Dermis blood vessel endothelial cell (primary cell): ENCODE measurements at regions not wholly inside any gene's neighbourhood (a gene's known extent, or its start where the extent isn't known, plus 50 kb on each side); places are given as distances from the start of the nearest gene placed in this dataset.
"Not testable (repeated sequence)": the region's sequence is repeated elsewhere in the genome, so short reads cannot be mapped to it uniquely, and the experiment has no call there.

Experiments
- DNase-seq: peaks from one replicate; pipeline ENCODE4 v3.0.0; 2010

DNA sequence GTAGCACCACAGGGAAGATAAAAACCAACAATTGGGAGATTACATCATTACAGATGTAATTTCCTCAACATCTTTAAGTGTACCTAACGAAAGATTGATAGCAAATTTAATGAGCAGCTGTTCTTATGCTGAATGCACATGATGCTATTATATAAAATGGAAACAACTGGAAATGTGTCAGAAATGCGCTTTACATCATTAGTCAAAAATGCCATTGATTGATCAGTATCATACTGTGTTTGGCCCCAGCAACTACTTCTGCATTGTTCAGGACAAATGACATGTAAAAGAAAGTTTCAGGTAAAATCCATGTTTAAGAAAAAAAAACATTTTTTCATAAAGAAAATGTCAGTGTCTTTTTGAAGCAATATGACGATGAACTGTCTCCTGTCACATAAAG, 625.5 kb upstream of the MIR17HG start:
- DNase-seq = no peak

GRCh38 chr13:90723381-90723780, 624.1 kb upstream of the MIR17HG start:
- no peak for DNase-seq

DNA sequence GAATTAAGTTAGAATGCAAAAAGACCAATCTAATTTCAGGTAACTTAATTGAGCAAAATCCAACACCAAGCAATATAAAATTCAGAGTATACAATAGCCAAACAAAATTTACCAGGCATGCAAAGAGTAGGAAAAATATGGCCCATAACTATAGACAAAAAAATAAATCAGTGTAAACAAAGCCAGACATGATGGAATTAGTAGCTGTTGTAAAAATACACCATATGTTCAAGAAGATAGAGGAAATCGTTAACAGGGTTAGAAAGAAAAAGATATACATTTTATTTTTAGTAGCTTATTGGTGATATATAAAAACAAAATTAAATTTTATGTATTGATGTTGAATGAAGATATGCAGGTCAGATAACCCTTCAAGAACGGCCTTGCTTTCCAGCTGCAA, 621.1 kb upstream of the MIR17HG start:
- no peak for DNase-seq

GRCh38 chr13:90732049-90732448, 615.4 kb upstream of the MIR17HG start:
- no peak for DNase-seq

DNA sequence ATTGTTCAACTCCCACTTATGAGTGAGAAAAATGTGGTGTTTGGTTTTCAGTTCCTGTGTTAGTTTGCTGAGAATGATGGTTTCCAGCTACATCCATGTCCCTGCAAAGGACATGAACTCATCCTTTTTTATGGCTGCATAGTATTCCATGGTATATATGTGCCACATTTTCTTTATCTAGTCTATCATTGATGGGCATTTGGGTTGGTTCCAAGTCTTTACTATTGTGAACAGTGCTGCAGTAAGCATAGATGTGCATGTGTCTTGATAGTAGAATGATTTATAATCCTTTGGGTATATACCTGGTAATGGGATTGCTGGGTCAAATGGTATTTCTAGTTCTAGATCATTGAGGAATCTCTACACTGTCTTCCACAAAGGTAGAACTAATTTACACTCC, 613.0 kb upstream of the MIR17HG start:
- not testable (repeated sequence) for DNase-seq

DNA sequence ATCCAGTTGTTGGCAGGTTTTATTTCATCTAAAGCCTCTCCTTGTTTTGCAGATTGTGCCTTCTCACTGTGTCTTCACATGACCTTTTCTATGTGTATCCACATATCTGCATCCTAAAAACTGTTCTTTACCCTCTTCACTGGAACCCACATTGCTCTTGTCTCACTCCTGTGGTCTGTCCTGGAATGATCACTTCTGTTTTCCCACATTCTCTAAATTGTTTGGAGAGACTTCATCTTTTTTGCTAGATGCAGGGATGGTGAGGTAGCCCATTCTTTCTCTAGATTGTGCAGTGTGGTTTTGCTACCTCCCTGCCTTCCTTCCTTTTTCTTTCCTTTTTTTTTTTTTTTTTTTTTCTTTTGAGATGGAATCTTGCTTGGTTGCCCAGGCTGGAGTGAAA, 608.6 kb upstream of the MIR17HG start:
- DNase-seq = no peak

- no peak for DNase-seq
Measured at GRCh38 chr13:90740099-90740498, 607.4 kb upstream of the MIR17HG start.

DNA sequence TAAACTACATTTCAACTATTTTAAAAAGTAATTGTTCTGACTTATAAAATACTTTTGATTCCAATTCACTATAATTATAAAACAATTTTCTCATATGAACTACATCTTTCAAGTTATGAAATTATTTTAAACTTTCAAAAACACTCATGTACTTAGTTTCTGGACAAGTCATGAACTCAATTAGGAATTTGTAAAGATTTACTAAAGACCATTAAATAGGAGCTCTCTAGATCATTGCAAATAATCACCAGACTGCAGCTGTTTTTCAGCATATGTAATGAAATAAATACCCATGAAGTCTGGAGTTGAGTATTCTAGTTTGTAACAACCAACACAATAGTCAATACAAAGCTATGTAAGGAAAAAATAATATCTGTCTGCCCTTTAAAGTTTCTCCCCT, 605.1 kb upstream of the MIR17HG start:
- no peak for DNase-seq

GRCh38 chr13:90746230-90746629, 601.3 kb upstream of the MIR17HG start:
- DNase-seq = no peak

- no peak for DNase-seq
Measured at GRCh38 chr13:90750021-90750420, 597.5 kb upstream of the MIR17HG start.

DNA sequence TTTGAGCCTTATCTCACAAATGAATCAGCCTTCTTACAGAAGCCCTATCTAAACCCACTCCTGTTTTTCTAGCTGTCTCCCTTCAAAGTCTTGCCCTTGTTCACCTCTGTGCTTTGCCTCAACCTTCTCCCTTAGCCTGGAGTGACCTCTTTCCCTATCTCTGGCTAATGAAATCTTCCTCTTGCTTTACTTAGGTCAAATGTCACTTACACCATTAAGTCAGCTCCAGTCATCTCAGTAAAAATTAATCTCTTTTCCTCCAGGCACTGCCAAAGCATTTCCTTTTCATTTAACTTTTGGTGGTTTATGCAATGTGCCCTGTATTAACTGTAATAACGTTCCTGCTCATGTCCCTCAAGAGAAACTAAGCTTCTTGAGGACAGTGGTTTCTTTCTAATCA, 596.5 kb upstream of the MIR17HG start:
- DNase-seq = no peak

GRCh38 chr13:90752070-90752469, 595.4 kb upstream of the MIR17HG start:
- DNase-seq = no peak

- DNase-seq = no peak
Measured at GRCh38 chr13:90757127-90757680, 590.3 kb upstream of the MIR17HG start.

- no peak for DNase-seq
Measured at GRCh38 chr13:90760639-90761038, 586.8 kb upstream of the MIR17HG start.

GRCh38 chr13:90763476-90764150, 583.9 kb upstream of the MIR17HG start:
- no peak for DNase-seq

GRCh38 chr13:90766386-90766902, 581.0 kb upstream of the MIR17HG start:
- DNase-seq = no peak

- DNase-seq = no peak
Measured at GRCh38 chr13:90768116-90768515, 579.4 kb upstream of the MIR17HG start.

GRCh38 chr13:90769387-90769786, 578.1 kb upstream of the MIR17HG start:
- DNase-seq = no peak

DNA sequence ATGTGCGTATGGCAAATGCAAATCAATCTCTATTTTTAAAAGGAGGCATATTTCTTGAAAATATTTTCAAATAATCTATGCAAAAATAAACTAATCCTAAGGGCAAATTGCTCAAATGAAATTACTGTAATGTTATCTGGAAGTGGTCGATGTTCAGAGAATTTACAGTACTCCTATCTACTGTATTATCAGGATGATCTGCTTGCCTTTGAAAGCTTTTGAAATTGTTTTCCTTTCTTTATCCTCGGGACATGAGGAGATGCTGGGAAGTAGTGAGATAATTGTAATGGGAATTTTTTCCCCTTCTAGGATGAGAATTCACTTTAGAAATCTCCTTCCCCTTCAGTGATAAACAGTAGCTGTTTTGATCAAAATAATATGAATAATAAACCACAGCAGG, 577.2 kb upstream of the MIR17HG start:
- DNase-seq = no peak

DNA sequence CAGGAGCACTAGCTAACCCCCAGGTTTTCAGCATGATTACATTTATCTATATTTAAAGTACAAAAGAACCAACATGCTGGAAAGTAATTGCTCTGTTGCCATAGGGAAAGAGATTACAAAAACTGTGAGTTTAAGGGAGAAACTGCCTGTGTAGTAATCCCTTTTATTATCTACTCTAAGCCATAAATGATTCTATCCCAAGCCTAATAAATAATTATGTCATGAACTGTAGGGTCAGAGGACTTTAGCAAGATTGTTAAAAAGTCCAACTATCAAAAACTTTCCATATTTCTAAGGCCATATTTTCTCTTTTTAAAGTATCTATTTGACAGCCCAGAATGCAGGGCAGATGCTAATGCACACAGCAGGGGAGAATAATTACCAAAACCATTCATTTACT, 573.8 kb upstream of the MIR17HG start:
- no peak for DNase-seq

- DNase-seq = no peak
Measured at GRCh38 chr13:90776051-90776748, 571.3 kb upstream of the MIR17HG start.

GRCh38 chr13:90783273-90783672, 564.2 kb upstream of the MIR17HG start:
- no peak for DNase-seq

- DNase-seq = no peak
Measured at GRCh38 chr13:90787007-90787406, 560.5 kb upstream of the MIR17HG start.

DNA sequence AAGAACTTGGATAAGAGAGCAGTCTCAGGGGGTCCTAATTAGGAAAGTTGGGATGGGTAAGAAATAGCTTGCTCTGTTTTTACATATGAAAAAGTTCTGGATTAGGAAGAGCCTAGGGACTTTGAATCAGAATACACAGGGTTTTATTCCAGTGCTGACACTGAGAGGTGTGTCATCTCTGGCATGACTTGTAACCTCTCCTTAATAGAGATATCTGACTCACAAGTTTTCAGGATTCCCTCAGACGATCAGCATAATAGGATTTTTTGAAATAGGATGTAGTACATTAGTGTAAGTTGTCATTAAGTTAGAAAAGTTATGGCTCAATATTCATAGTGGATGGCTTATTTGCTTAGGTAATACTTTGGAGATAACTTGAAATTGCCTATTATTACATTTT, 555.2 kb upstream of the MIR17HG start:
- DNase-seq = no peak
